ENCODE measurements at regions not wholly inside any gene's neighbourhood (a gene's known extent, or its start where the extent isn't known, plus 50 kb on each side); places are given as distances from the start of the nearest gene placed in this dataset.

DNA sequence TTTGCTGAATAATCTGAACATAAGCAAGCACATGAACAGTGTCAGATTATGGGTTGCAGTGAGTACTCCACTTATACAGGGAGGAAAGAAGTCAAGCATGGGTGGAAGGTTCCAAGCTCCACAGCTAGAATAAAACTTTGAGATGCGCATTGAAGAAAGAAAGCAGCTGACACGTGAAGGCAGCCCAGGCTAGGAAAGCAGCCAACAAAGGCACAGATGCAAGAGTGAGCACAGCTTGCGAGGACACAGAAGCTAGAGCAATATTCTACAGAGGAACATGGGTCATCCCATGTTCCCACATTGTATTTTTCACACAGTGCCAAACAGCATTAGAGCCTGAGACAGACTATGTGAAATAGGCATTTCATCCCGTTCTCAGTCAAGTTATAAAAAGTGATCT, 194.6 kb upstream of the TBX20 start:
- ChIA-PET POLR2A (interaction anchor here (0.6 kb wide), 1 partner anchor 137 kb away, joined by 3 read pairs; no protein-coding TSS in a partner anchor), CTCF (ENCODE audit: low intra/inter-chr PET ratio) (no interaction called here)
- in situ Hi-C loops (cut with MboI) (no loop called here), intact Hi-C loops (cut with micrococcal nuclease) (no loop called here)
- H3K4me1 ChIP-seq (replicated peaks in 1 of 2; ENCODE audit: control insufficient read depth in 2 of 2, insufficient read depth in 2 of 2, low read length in 2 of 2), result no peaks in the 10 kb centered on the region
- H4K20me1 ChIP-seq (replicated peaks; ENCODE audit: control insufficient read depth, insufficient read depth, low read length), result no peaks in the 10 kb centered on the region
- H3K9me1 ChIP-seq (ENCODE audit: control insufficient read depth, insufficient read depth, low read length), result no peaks in the 10 kb centered on the region
- no peaks in the 10 kb centered on the region; a peak in 1 of 5 replicates for H3K27me3 ChIP-seq (ENCODE audit: control insufficient read depth in 2 of 2, insufficient read depth in 2 of 2, low read length in 2 of 2)
- 3% methylated on average over 4 of the region's 4 CpGs for WGBS (ENCODE audit: insufficient coverage, low coverage, missing lambda C conversion rate)
- BruUV-seq (replicated peaks), result no TSS peak
- TF ChIP-seq ZNF140 (CRISPR knock-in tag; IDR thresholded peaks at IDR 0.05), result no peak
- TF ChIP-seq CREB1 (IDR thresholded peaks at IDR 0.05), result no peak
- no peak for TF ChIP-seq CREB1 (CRISPR knock-in tag; IDR thresholded peaks at IDR 0.05)
- TF ChIP-seq NCOA2 (IDR thresholded peaks at IDR 0.05; ENCODE audit: partially characterized antibody in 2 of 2), result no peak
- H3K27ac ChIP-seq (ENCODE audit: extremely low read depth, low read depth, low read length), result no peak overlapping the region
- no peak overlapping the region for H3K4me2 ChIP-seq (ENCODE audit: insufficient read depth, low read length)
- no peak overlapping the region for H3K4me3 ChIP-seq
- ATAC-seq, result no peak
- no peak overlapping the region for H3K9ac ChIP-seq (ENCODE audit: insufficient read depth in 1 of 2, low read depth in 2 of 2, low read length in 2 of 2)
- H3K79me2 ChIP-seq (ENCODE audit: control insufficient read depth, insufficient read depth, low read length), result no peaks in the 10 kb centered on the region
- no peak overlapping the region for H2AFZ ChIP-seq (ENCODE audit: low read depth, low read length)
- no peak for DNase-seq (ENCODE audit: extremely low read depth in 1 of 4, low spot score in 3 of 4)
- no peaks in the 10 kb centered on the region for H3K9me3 ChIP-seq (replicated peaks; ENCODE audit: control insufficient read depth, insufficient read depth, low read depth, low read length)
- no peak for FAIRE-seq
- H3K36me3 ChIP-seq (ENCODE audit: control insufficient read depth, insufficient read depth, low read length), result no peaks in the 10 kb centered on the region

DNA sequence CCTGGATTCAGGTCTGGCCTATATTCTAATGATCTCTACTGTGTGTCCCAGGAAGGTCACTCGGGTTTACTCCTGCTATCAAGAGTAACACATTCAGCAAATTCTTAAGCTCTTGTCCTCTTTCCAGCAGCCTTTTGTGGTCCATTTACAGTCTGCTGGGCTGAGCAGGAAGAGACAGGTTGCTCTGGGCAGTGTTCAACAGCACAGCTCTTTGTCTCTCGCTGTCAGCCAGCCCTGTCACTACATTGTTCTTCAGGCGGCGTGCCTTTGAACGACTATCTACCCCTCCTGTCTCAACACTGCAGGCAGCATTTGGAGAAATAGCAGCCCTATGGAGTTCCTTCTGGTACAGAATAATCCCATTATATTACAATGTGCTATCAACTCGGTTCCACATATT, 192.2 kb upstream of the TBX20 start:
- FAIRE-seq (no peak), ATAC-seq (no peak), DNase-seq (ENCODE audit: extremely low read depth in 1 of 4, low spot score in 3 of 4) (no peak)
- in situ Hi-C loops (cut with MboI), result no loop called here
- ChIA-PET POLR2A (no interaction called here), CTCF (ENCODE audit: low intra/inter-chr PET ratio) (no interaction called here)
- Histone ChIP-seq H4K20me1 (replicated peaks; ENCODE audit: control insufficient read depth, insufficient read depth, low read length) (no peaks in the 10 kb centered on the region), H3K4me3 (no peak overlapping the region), H3K27me3 (ENCODE audit: control insufficient read depth in 2 of 2, insufficient read depth in 2 of 2, low read length in 2 of 2) (no peaks in the 10 kb centered on the region; a peak in 1 of 5 replicates), H3K9me3 (replicated peaks; ENCODE audit: control insufficient read depth, insufficient read depth, low read depth, low read length) (no peaks in the 10 kb centered on the region), H3K4me2 (ENCODE audit: insufficient read depth, low read length) (no peak overlapping the region), H3K27ac (ENCODE audit: extremely low read depth, low read depth, low read length) (no peak overlapping the region), H3K9me1 (ENCODE audit: control insufficient read depth, insufficient read depth, low read length) (no peaks in the 10 kb centered on the region), H3K79me2 (ENCODE audit: control insufficient read depth, insufficient read depth, low read length) (no peaks in the 10 kb centered on the region), H3K4me1 (replicated peaks in 1 of 2; ENCODE audit: control insufficient read depth in 2 of 2, insufficient read depth in 2 of 2, low read length in 2 of 2) (no peaks in the 10 kb centered on the region), H3K9ac (ENCODE audit: insufficient read depth in 1 of 2, low read depth in 2 of 2, low read length in 2 of 2) (no peak overlapping the region), H3K36me3 (ENCODE audit: control insufficient read depth, insufficient read depth, low read length) (no peaks in the 10 kb centered on the region), H2AFZ (ENCODE audit: low read depth, low read length) (no peak overlapping the region)
- WGBS (ENCODE audit: insufficient coverage, low coverage, missing lambda C conversion rate), result 0% methylated on average over 6 of the region's 6 CpGs
- TF ChIP-seq TEAD1 (CRISPR knock-in tag; IDR thresholded peaks at IDR 0.05) (no peak), EP400 (IDR thresholded peaks at IDR 0.05) (no peak), CEBPB (tag; IDR thresholded peaks at IDR 0.05) (no peak), ZNF75A (CRISPR knock-in tag; IDR thresholded peaks at IDR 0.05) (no peak), ZFX (CRISPR knock-in tag; IDR thresholded peaks at IDR 0.05) (no peak)
- TF ChIP-seq, protein P1, sequence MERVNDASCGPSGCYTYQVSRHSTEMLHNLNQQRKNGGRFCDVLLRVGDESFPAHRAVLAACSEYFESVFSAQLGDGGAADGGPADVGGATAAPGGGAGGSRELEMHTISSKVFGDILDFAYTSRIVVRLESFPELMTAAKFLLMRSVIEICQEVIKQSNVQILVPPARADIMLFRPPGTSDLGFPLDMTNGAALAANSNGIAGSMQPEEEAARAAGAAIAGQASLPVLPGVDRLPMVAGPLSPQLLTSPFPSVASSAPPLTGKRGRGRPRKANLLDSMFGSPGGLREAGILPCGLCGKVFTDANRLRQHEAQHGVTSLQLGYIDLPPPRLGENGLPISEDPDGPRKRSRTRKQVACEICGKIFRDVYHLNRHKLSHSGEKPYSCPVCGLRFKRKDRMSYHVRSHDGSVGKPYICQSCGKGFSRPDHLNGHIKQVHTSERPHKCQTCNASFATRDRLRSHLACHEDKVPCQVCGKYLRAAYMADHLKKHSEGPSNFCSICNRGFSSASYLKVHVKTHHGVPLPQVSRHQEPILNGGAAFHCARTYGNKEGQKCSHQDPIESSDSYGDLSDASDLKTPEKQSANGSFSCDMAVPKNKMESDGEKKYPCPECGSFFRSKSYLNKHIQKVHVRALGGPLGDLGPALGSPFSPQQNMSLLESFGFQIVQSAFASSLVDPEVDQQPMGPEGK (CRISPR knock-in tag; IDR thresholded peaks at IDR 0.05; ENCODE audit: borderline replicate concordance), result no peak
- TF ChIP-seq, protein P2, sequence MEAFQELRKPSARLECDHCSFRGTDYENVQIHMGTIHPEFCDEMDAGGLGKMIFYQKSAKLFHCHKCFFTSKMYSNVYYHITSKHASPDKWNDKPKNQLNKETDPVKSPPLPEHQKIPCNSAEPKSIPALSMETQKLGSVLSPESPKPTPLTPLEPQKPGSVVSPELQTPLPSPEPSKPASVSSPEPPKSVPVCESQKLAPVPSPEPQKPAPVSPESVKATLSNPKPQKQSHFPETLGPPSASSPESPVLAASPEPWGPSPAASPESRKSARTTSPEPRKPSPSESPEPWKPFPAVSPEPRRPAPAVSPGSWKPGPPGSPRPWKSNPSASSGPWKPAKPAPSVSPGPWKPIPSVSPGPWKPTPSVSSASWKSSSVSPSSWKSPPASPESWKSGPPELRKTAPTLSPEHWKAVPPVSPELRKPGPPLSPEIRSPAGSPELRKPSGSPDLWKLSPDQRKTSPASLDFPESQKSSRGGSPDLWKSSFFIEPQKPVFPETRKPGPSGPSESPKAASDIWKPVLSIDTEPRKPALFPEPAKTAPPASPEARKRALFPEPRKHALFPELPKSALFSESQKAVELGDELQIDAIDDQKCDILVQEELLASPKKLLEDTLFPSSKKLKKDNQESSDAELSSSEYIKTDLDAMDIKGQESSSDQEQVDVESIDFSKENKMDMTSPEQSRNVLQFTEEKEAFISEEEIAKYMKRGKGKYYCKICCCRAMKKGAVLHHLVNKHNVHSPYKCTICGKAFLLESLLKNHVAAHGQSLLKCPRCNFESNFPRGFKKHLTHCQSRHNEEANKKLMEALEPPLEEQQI (IDR thresholded peaks at IDR 0.05), result no peak
- TF ChIP-seq, protein P3, sequence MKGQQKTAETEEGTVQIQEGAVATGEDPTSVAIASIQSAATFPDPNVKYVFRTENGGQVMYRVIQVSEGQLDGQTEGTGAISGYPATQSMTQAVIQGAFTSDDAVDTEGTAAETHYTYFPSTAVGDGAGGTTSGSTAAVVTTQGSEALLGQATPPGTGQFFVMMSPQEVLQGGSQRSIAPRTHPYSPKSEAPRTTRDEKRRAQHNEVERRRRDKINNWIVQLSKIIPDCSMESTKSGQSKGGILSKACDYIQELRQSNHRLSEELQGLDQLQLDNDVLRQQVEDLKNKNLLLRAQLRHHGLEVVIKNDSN (CRISPR knock-in tag; IDR thresholded peaks at IDR 0.05), result no peak
- intact Hi-C loops (cut with micrococcal nuclease), result no loop called here
- no TSS peak for BruUV-seq (replicated peaks)
